MCF 10A (cell line): ENCODE measurements at regions not wholly inside any gene's neighbourhood (a gene's known extent, or its start where the extent isn't known, plus 50 kb on each side); places are given as distances from the start of the nearest gene placed in this dataset.

Experiments
- BruUV-seq: library from RNA; stranded (reverse); fragments of 400-500 nt; replicated peaks from 2 replicates; lab custom pipeline; 2021; lab: Mats Ljungman, UMichigan
- CTCF ChIA-PET: fragments of 300-600 bp; sonication (Branson Sonifier 250); formaldehyde crosslinking; extraction: SDS; loops from one replicate; lab custom pipeline; 2021; ENCODE audit warnings: antibody characterized with exemption, inconsistent platforms; lab: Yijun Ruan, JAX
- POLR2A ChIA-PET: fragments of 300-600, 350-650 bp; sonication (Branson Sonifier 250); formaldehyde crosslinking; extraction: SDS; loops from one replicate; lab custom pipeline; 2020; ENCODE audit warnings: antibody characterized with exemption, inconsistent platforms; lab: Yijun Ruan, JAX
- DNase-seq: peaks from one replicate; pipeline ENCODE4 v3.0.0-alpha.2; 2018; ENCODE audit not compliant: unreplicated experiment
- H3K27ac Mint-ChIP-seq: one replicate; pipeline ENCODE4 v1.8.0; 2022; ENCODE audit warnings: mild to moderate bottlenecking, low read depth, mixed read lengths; ENCODE audit not compliant: unreplicated experiment
- H3K27me3 Mint-ChIP-seq: one replicate; pipeline ENCODE4 v1.8.0; 2022; ENCODE audit warnings: mixed read lengths; ENCODE audit not compliant: insufficient read depth, unreplicated experiment
- H3K36me3 Mint-ChIP-seq: one replicate; pipeline ENCODE4 v1.8.0; 2022; ENCODE audit warnings: mild to moderate bottlenecking, moderate library complexity, mixed read lengths; ENCODE audit not compliant: insufficient read depth, unreplicated experiment
- H3K4me1 Mint-ChIP-seq: one replicate; pipeline ENCODE4 v1.8.0; 2022; ENCODE audit warnings: mixed read lengths; ENCODE audit not compliant: insufficient read depth, unreplicated experiment
- H3K4me3 Mint-ChIP-seq: one replicate; pipeline ENCODE4 v1.8.0; 2022; ENCODE audit warnings: mild to moderate bottlenecking, moderate library complexity, mixed read lengths; ENCODE audit not compliant: unreplicated experiment
- H3K9me3 Mint-ChIP-seq: one replicate; pipeline ENCODE4 v1.8.0; 2022; ENCODE audit warnings: mixed read lengths; ENCODE audit not compliant: unreplicated experiment
- intact Hi-C: fragments of 100-400 bp; cut with micrococcal nuclease; formaldehyde crosslinking; loops from 2 replicates; pipeline ENCODE4 v1.14.1; 2022
- TF ChIP-seq, protein P1 (sequence below): fragments of 200-600 bp; IDR thresholded peaks from one replicate; pipeline ENCODE4 v1.8.0; 2022; ENCODE audit warnings: antibody characterized with exemption, mild to moderate bottlenecking; ENCODE audit not compliant: unreplicated experiment

DNA sequence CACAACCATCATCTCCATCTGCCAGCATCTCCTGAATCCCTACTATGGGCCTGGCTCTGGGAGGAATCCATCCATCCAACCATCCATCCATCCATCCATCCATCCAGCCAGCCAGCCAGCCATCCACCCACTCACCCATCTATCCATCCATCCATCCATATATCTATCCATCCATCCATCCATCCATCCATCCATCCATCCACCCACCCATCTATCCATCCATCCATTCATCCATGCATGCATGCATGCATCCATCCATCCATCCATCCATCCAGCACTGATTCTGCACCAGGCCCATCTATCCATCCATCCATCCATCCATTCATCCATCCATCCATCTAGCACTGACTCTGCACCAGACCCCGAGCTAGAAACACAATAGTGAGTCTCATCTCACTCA is 141.3 kb upstream of the WNT4 start:
- H3K4me3 Mint-ChIP-seq = no peak overlapping the region

DNA sequence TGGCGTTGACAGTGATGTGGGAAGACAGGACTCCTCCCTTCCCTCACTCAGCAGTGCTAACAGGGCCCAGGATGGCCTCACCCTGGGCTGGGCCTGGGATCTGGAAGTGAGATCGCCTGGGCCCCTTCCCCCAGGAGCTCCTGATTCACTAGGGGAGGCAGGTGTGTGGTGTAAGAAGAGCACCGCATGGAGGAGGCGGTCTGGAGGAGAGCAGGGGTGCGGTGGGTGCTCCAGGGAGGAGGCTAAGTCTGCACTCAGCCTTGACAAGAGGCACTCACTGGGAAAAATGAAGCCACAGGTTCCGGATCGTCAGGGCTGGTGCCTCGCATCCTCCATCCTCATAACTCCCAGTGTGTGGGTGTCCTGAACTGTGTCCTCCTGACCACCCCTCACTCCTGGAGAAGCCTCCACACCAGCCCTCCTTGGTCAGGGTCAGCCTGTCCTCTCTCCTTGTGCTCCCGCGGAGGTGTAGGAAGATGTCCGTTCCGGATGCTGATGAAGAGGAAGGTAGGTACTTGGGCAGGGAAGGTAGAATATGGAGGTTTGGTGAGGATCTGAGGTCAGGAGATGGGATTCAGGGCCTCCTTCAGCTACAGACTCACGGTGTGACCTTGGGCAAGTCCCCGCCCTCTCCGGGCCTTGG is 142.1 kb upstream of the WNT4 start:
- Mint-ChIP-seq H3K27ac (no peak overlapping the region), H3K4me1 (no peaks in the 10 kb centered on the region), H3K27me3 (peaks cover 48% of the 10 kb centered on the region), H3K9me3 (peaks cover under 1% of the 10 kb centered on the region), H3K4me3 (no peak overlapping the region), H3K36me3 (no peaks in the 10 kb centered on the region)
- POLR2A ChIA-PET = no interaction called here
- TF ChIP-seq, protein P1, sequence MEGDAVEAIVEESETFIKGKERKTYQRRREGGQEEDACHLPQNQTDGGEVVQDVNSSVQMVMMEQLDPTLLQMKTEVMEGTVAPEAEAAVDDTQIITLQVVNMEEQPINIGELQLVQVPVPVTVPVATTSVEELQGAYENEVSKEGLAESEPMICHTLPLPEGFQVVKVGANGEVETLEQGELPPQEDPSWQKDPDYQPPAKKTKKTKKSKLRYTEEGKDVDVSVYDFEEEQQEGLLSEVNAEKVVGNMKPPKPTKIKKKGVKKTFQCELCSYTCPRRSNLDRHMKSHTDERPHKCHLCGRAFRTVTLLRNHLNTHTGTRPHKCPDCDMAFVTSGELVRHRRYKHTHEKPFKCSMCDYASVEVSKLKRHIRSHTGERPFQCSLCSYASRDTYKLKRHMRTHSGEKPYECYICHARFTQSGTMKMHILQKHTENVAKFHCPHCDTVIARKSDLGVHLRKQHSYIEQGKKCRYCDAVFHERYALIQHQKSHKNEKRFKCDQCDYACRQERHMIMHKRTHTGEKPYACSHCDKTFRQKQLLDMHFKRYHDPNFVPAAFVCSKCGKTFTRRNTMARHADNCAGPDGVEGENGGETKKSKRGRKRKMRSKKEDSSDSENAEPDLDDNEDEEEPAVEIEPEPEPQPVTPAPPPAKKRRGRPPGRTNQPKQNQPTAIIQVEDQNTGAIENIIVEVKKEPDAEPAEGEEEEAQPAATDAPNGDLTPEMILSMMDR = no peak
- CTCF ChIA-PET = interaction anchor here (0.7 to 0.8 kb wide), 3 partner anchors 44 to 847 kb away, joined by 3 read pairs; no protein-coding TSS in a partner anchor
- no peak for DNase-seq
- no TSS peak for BruUV-seq
- intact Hi-C loops = no loop called here

More for the DNA sequence above, 141.3 kb upstream of the WNT4 start:
- Mint-ChIP-seq H3K9me3 (peaks cover 9% of the 10 kb centered on the region), H3K27ac (no peak overlapping the region), H3K4me1 (no peaks in the 10 kb centered on the region), H3K36me3 (no peaks in the 10 kb centered on the region), H3K27me3 (peaks cover 53% of the 10 kb centered on the region)
- BruUV-seq = no TSS peak
- TF ChIP-seq, protein P1 = no peak
- DNase-seq = no peak
- POLR2A ChIA-PET = no interaction called here
- intact Hi-C loops = no loop called here
- CTCF ChIA-PET = interaction anchor here (0.7 to 0.8 kb wide), 2 partner anchors 101 to 848 kb away, joined by 3 read pairs; no protein-coding TSS in a partner anchor

DNA sequence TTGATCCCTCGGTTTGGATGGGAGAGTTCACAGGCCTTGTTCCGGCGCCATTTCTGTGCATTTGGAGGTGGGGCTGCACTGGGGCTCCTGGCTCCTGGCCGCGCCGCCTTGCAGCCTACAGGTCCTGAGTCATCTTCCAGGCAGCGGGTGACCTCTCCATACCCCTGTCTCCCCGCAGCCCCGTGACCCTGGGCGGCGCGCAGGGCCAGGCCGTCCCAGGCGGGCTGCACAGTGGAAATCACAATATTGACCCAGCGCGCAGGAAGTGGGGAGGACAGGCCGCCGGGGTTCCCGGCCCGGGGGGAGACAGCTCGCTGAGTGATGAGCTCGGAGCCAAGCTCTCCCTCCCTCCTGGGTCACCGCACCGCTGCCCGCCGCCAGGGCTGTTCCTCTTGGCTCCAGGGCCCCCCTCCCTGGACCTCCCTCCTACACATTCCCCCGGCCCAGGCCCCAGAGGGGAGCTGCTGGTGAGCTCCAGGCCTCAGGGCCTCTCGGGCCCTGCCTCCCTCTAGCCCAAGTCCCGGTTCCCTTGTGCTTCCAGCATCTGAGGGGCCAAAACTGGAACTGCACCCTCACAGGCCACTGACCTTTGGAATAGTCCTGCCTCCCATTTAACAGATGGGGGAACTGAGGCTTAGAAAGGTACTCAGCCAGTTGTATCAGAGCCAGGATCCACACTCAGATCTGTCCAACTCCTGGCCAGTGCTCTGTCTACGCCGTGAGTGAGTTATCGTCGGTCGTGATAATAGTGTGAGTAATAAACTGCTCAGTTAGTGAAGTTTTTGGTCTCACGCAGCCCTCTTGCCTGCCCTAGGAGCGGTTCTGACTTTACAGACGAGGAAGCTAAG is 142.9 kb upstream of the WNT4 start:
- DNase-seq = no peak
- no peaks in the 10 kb centered on the region for H3K36me3 Mint-ChIP-seq
- POLR2A ChIA-PET = no interaction called here
- H3K27me3 Mint-ChIP-seq = peaks cover 42% of the 10 kb centered on the region
- no peak overlapping the region for H3K27ac Mint-ChIP-seq
- H3K4me3 Mint-ChIP-seq = no peak overlapping the region
- intact Hi-C loops = no loop called here
- TF ChIP-seq, protein P1 = no peak
- H3K4me1 Mint-ChIP-seq = no peaks in the 10 kb centered on the region
- BruUV-seq = no TSS peak
- CTCF ChIA-PET = interaction anchor here (0.8 to 1.3 kb wide), 2 partner anchors 10 to 44 kb away, joined by 3 to 4 read pairs; no protein-coding TSS in a partner anchor
- H3K9me3 Mint-ChIP-seq = no peaks in the 10 kb centered on the region

DNA sequence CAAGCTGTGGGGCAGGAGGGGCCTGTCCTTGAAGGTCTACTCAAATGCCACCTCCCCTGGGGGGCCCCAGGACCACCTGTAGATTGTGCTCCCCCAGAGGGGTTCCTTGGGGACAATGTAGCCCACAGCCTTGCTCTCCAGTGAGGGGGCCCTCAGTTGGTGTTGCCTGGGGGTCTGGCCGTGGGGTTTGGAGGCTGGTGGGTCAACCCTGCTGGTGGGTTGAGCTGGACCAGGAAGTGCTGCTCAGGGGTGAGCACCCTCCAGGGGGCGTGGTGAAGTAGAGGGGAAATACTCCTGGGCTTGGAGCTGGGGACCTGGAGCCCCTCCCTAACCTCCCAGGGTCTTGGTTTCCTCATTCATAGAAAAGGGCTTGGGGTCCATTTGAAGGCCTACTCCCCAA is 143.6 kb upstream of the WNT4 start:
- POLR2A ChIA-PET = no interaction called here
- no peak overlapping the region for H3K4me3 Mint-ChIP-seq
- H3K27ac Mint-ChIP-seq = no peak overlapping the region
- H3K27me3 Mint-ChIP-seq = peaks cover 41% of the 10 kb centered on the region
- intact Hi-C loops = no loop called here
- CTCF ChIA-PET = interaction anchor here (0.5 to 1.3 kb wide), 2 partner anchors 11 to 23 kb away, joined by 4 to 6 read pairs; no protein-coding TSS in a partner anchor
- H3K36me3 Mint-ChIP-seq = no peaks in the 10 kb centered on the region
- BruUV-seq = no TSS peak
- TF ChIP-seq, protein P1 = no peak
- DNase-seq = no peak
- no peaks in the 10 kb centered on the region for H3K4me1 Mint-ChIP-seq
- no peaks in the 10 kb centered on the region for H3K9me3 Mint-ChIP-seq
